ENCODE measurements at regions not wholly inside any gene's neighbourhood (a gene's known extent, or its start where the extent isn't known, plus 50 kb on each side); places are given as distances from the start of the nearest gene placed in this dataset.

DNA sequence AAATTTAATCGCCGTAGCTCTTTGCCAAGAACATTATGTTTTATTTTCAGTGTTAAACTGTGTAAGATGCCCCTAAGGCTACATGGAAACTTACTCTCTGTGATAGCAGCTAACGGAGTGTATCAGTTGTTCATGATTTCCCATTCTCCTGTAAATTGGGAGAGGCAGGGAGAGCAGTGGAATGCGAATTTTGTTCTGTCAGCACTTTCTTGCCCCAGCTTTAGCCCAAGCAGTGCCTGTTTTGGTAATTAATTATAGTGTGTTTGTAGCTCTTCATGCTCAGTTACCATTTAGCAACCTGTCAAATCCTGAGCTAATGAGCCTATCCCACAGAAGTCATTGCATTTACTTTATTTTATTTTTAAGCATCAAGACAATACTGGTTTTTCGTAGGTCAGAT, 475.1 kb upstream of the RBFOX1 start:
- TF ChIP-seq EZH2 (IDR thresholded peaks at IDR 0.05; ENCODE audit: low read length, missing control alignments) = no peak
- TF ChIP-seq, protein P1, sequence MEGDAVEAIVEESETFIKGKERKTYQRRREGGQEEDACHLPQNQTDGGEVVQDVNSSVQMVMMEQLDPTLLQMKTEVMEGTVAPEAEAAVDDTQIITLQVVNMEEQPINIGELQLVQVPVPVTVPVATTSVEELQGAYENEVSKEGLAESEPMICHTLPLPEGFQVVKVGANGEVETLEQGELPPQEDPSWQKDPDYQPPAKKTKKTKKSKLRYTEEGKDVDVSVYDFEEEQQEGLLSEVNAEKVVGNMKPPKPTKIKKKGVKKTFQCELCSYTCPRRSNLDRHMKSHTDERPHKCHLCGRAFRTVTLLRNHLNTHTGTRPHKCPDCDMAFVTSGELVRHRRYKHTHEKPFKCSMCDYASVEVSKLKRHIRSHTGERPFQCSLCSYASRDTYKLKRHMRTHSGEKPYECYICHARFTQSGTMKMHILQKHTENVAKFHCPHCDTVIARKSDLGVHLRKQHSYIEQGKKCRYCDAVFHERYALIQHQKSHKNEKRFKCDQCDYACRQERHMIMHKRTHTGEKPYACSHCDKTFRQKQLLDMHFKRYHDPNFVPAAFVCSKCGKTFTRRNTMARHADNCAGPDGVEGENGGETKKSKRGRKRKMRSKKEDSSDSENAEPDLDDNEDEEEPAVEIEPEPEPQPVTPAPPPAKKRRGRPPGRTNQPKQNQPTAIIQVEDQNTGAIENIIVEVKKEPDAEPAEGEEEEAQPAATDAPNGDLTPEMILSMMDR (conservative IDR thresholded peaks at IDR 0.05 in 1 of 2, IDR thresholded peaks at IDR 0.05 in 1 of 2; ENCODE audit: low read depth in 1 of 2, low read length in 2 of 2) = no peak
- Histone ChIP-seq H3K4me3 (replicated peaks in 1 of 4; ENCODE audit: control extremely low read depth in 1 of 4, insufficient read depth in 1 of 4, low read depth in 3 of 4, low read length in 4 of 4) (no peak overlapping the region), H3K9ac (ENCODE audit: insufficient read depth, low read length) (no peak overlapping the region), H3K36me3 (ENCODE audit: control insufficient read depth, insufficient read depth, low read length) (no peaks in the 10 kb centered on the region), H3K4me1 (ENCODE audit: control insufficient read depth, extremely low read depth, insufficient read depth, low read length) (no peaks in the 10 kb centered on the region), H3K27ac (ENCODE audit: insufficient read depth, low read length) (no peak overlapping the region), H3K79me2 (ENCODE audit: control insufficient read depth, insufficient read depth, low read length) (no peaks in the 10 kb centered on the region), H3K27me3 (ENCODE audit: control insufficient read depth, insufficient read depth, low read length) (no peaks in the 10 kb centered on the region), H2AFZ (ENCODE audit: low read length) (no peak overlapping the region), H4K20me1 (ENCODE audit: control insufficient read depth, extremely low read depth, insufficient read depth, low read length) (no peaks in the 10 kb centered on the region), H3K9me3 (ENCODE audit: control insufficient read depth, insufficient read depth, low read depth, low read length) (no peaks in the 10 kb centered on the region), H3K4me2 (ENCODE audit: extremely low read depth, insufficient read depth, low read length) (no peak overlapping the region)
- no peak for DNase-seq (ENCODE audit: low read depth in 2 of 2)

DNA sequence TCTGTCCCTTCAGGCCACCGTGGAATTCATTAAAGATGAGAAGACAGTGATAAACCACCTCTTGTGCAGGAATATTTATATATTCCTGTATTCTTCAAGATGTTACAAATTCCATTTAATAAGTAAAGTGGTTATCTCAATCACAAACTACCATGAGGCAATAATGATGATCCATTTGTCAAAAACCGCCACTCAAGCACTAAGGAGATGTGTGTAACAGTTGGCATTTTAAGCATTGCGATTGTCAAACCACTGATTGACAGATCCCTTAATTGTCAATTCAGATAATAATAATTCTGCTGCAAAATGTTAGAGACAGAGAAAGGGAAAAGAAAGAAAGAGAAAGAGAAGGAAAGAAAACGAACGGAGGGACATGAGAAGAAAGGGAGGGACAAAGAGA, 476.1 kb upstream of the RBFOX1 start:
- H3K27ac ChIP-seq (ENCODE audit: insufficient read depth, low read length) = no peak overlapping the region
- no peaks in the 10 kb centered on the region for H3K79me2 ChIP-seq (ENCODE audit: control insufficient read depth, insufficient read depth, low read length)
- no peak for DNase-seq (ENCODE audit: low read depth in 2 of 2)
- no peak overlapping the region for H2AFZ ChIP-seq (ENCODE audit: low read length)
- no peaks in the 10 kb centered on the region for H4K20me1 ChIP-seq (ENCODE audit: control insufficient read depth, extremely low read depth, insufficient read depth, low read length)
- no peaks in the 10 kb centered on the region for H3K27me3 ChIP-seq (ENCODE audit: control insufficient read depth, insufficient read depth, low read length)
- no peaks in the 10 kb centered on the region for H3K9me3 ChIP-seq (ENCODE audit: control insufficient read depth, insufficient read depth, low read depth, low read length)
- no peak overlapping the region for H3K4me3 ChIP-seq (replicated peaks in 1 of 4; ENCODE audit: control extremely low read depth in 1 of 4, insufficient read depth in 1 of 4, low read depth in 3 of 4, low read length in 4 of 4)
- no peaks in the 10 kb centered on the region for H3K4me1 ChIP-seq (ENCODE audit: control insufficient read depth, extremely low read depth, insufficient read depth, low read length)
- TF ChIP-seq EZH2 (IDR thresholded peaks at IDR 0.05; ENCODE audit: low read length, missing control alignments) = no peak
- TF ChIP-seq, protein P1 (conservative IDR thresholded peaks at IDR 0.05 in 1 of 2, IDR thresholded peaks at IDR 0.05 in 1 of 2; ENCODE audit: low read depth in 1 of 2, low read length in 2 of 2) = no peak
- H3K36me3 ChIP-seq (ENCODE audit: control insufficient read depth, insufficient read depth, low read length) = no peaks in the 10 kb centered on the region
- no peak overlapping the region for H3K9ac ChIP-seq (ENCODE audit: insufficient read depth, low read length)
- H3K4me2 ChIP-seq (ENCODE audit: extremely low read depth, insufficient read depth, low read length) = no peak overlapping the region

DNA sequence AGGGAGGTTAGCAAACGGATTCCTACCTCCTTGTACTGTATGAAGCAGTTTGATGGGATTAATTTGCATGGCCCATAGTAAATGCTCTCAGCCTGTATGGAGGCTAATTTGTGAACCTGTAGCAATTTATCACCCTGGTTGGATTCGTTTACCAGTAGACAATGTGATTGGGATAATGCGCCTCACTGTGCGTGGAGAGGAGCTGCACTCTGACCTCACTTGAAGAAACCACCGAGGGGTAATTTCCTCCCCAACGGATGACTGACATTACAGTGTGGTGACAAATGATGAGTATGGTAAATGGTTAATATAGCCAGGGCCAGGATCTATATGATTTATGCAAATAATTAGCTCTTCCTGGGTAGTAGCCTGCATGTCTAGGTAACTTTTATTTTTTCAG, 479.1 kb upstream of the RBFOX1 start:
- H3K9me3 ChIP-seq (ENCODE audit: control insufficient read depth, insufficient read depth, low read depth, low read length) = no peaks in the 10 kb centered on the region

More for the DNA sequence above, 479.1 kb upstream of the RBFOX1 start:
- H3K27ac ChIP-seq (ENCODE audit: insufficient read depth, low read length) = no peak overlapping the region
- TF ChIP-seq EZH2 (IDR thresholded peaks at IDR 0.05; ENCODE audit: low read length, missing control alignments) = no peak
- TF ChIP-seq, protein P1 (conservative IDR thresholded peaks at IDR 0.05 in 1 of 2, IDR thresholded peaks at IDR 0.05 in 1 of 2; ENCODE audit: low read depth in 1 of 2, low read length in 2 of 2) = no peak
- no peak overlapping the region for H3K4me3 ChIP-seq (replicated peaks in 1 of 4; ENCODE audit: control extremely low read depth in 1 of 4, insufficient read depth in 1 of 4, low read depth in 3 of 4, low read length in 4 of 4)
- no peaks in the 10 kb centered on the region for H3K36me3 ChIP-seq (ENCODE audit: control insufficient read depth, insufficient read depth, low read length)
- no peaks in the 10 kb centered on the region for H3K4me1 ChIP-seq (ENCODE audit: control insufficient read depth, extremely low read depth, insufficient read depth, low read length)
- no peak overlapping the region for H2AFZ ChIP-seq (ENCODE audit: low read length)
- no peak for DNase-seq (ENCODE audit: low read depth in 2 of 2)
- H3K79me2 ChIP-seq (ENCODE audit: control insufficient read depth, insufficient read depth, low read length) = no peaks in the 10 kb centered on the region
- no peaks in the 10 kb centered on the region for H4K20me1 ChIP-seq (ENCODE audit: control insufficient read depth, extremely low read depth, insufficient read depth, low read length)
- H3K27me3 ChIP-seq (ENCODE audit: control insufficient read depth, insufficient read depth, low read length) = no peaks in the 10 kb centered on the region
- no peak overlapping the region for H3K9ac ChIP-seq (ENCODE audit: insufficient read depth, low read length)
- no peak overlapping the region for H3K4me2 ChIP-seq (ENCODE audit: extremely low read depth, insufficient read depth, low read length)

Data from fibroblast of lung (primary cell).